Calu3 (cell line): ENCODE measurements at regions not wholly inside any gene's neighbourhood (a gene's known extent, or its start where the extent isn't known, plus 50 kb on each side); places are given as distances from the start of the nearest gene placed in this dataset.

Source experiments
- BruUV-seq: library from RNA; stranded (reverse); fragments of 400-500 nt; replicated peaks from 2 replicates; lab custom pipeline; 2021; lab: Mats Ljungman, UMichigan
- CTCF ChIA-PET: fragments of 300-600 bp; sonication (Branson Sonifier 250); formaldehyde crosslinking; loops from one replicate; lab custom pipeline; 2022; ENCODE audit warnings: antibody characterized with exemption; lab: Charles Lee
- DNase-seq: peaks from one replicate; pipeline ENCODE4 v3.0.0; 2022
- H3K27ac Mint-ChIP-seq: one replicate; pipeline ENCODE4 v1.8.0; 2022; ENCODE audit warnings: mixed read lengths; ENCODE audit not compliant: unreplicated experiment
- H3K27me3 Mint-ChIP-seq: one replicate; pipeline ENCODE4 v1.8.0; 2022; ENCODE audit warnings: mixed read lengths; ENCODE audit not compliant: unreplicated experiment
- H3K36me3 Mint-ChIP-seq: one replicate; pipeline ENCODE4 v1.8.0; 2022; ENCODE audit warnings: mild to moderate bottlenecking, moderate library complexity, mixed read lengths; ENCODE audit not compliant: insufficient read depth, unreplicated experiment
- H3K4me1 Mint-ChIP-seq: one replicate; pipeline ENCODE4 v1.8.0; 2022; ENCODE audit warnings: mild to moderate bottlenecking, low read depth, mixed read lengths; ENCODE audit not compliant: unreplicated experiment
- H3K4me3 Mint-ChIP-seq: one replicate; pipeline ENCODE4 v1.8.0; 2022; ENCODE audit warnings: mild to moderate bottlenecking, low read depth, moderate library complexity, mixed read lengths; ENCODE audit not compliant: unreplicated experiment
- H3K9me3 Mint-ChIP-seq: one replicate; pipeline ENCODE4 v1.8.0; 2022; ENCODE audit warnings: low read depth, mixed read lengths; ENCODE audit not compliant: unreplicated experiment
- CTCF ChIP-seq: fragments of 200-600 bp; IDR thresholded peaks from one replicate; pipeline ENCODE4 v1.8.0; 2022; ENCODE audit warnings: antibody characterized with exemption; ENCODE audit not compliant: unreplicated experiment
- intact Hi-C: fragments of 100-400 bp; cut with micrococcal nuclease; formaldehyde crosslinking; loops from one replicate; pipeline ENCODE4 v1.10.0; 2022; ENCODE audit not compliant: unreplicated experiment

GRCh38 chr3:157633241-157633640 is 130.0 kb upstream of the VEPH1 start:
- Mint-ChIP-seq H3K36me3 (no peaks in the 10 kb centered on the region), H3K4me1 (no peaks in the 10 kb centered on the region), H3K4me3 (no peak overlapping the region), H3K27ac (no peak overlapping the region), H3K9me3 (peaks cover 13% of the 10 kb centered on the region), H3K27me3 (peaks cover 74% of the 10 kb centered on the region)
- TF ChIP-seq CTCF, result no peak
- CTCF ChIA-PET, result no interaction called here
- intact Hi-C loops, result no loop called here
- no peak for DNase-seq
- BruUV-seq, result no TSS peak

- Mint-ChIP-seq H3K27ac (no peak overlapping the region), H3K36me3 (no peaks in the 10 kb centered on the region), H3K4me1 (no peaks in the 10 kb centered on the region), H3K27me3 (peaks cover 81% of the 10 kb centered on the region), H3K9me3 (peaks cover 4% of the 10 kb centered on the region), H3K4me3 (no peak overlapping the region)
- no peak for TF ChIP-seq CTCF
- BruUV-seq, result no TSS peak
- CTCF ChIA-PET, result interaction anchor here (1.0 kb wide), 1 partner anchor 9 kb away, joined by 3 read pairs; no protein-coding TSS in a partner anchor
- intact Hi-C loops, result no loop called here
- no peak for DNase-seq
These were observed 128.9 kb upstream of the VEPH1 start for GRCh38 chr3:157632075-157632474.

- H3K27ac Mint-ChIP-seq, result no peak overlapping the region
- no peaks in the 10 kb centered on the region for H3K9me3 Mint-ChIP-seq
- TF ChIP-seq CTCF, result no peak
- intact Hi-C loops, result no loop called here
- H3K36me3 Mint-ChIP-seq, result no peaks in the 10 kb centered on the region
- DNase-seq, result no peak
- H3K4me1 Mint-ChIP-seq, result no peaks in the 10 kb centered on the region
- BruUV-seq, result no TSS peak
- peaks cover 75% of the 10 kb centered on the region for H3K27me3 Mint-ChIP-seq
- no peak overlapping the region for H3K4me3 Mint-ChIP-seq
- CTCF ChIA-PET, result no interaction called here
These were observed 128.3 kb upstream of the VEPH1 start for GRCh38 chr3:157631478-157631877.

GRCh38 chr3:157626817-157627216 is 123.6 kb upstream of the VEPH1 start:
- Mint-ChIP-seq H3K27me3 (peaks cover 53% of the 10 kb centered on the region), H3K4me3 (no peak overlapping the region), H3K36me3 (no peaks in the 10 kb centered on the region), H3K9me3 (no peaks in the 10 kb centered on the region), H3K27ac (no peak overlapping the region), H3K4me1 (no peaks in the 10 kb centered on the region)
- BruUV-seq, result no TSS peak
- TF ChIP-seq CTCF, result no peak
- no peak for DNase-seq
- CTCF ChIA-PET, result interaction anchor here (0.5 kb wide), 1 partner anchor 501 kb away, joined by 5 read pairs; no protein-coding TSS in a partner anchor
- intact Hi-C loops, result no loop called here
